ENCODE measurements at regions not wholly inside any gene's neighbourhood (a gene's known extent, or its start where the extent isn't known, plus 50 kb on each side); places are given as distances from the start of the nearest gene placed in this dataset.

GRCh38 chr12:4088451-4088850 lies 185.1 kb upstream of the CCND2 start:
- TF ChIP-seq CTCF (IDR thresholded peaks at IDR 0.05 in 2 of 3, conservative IDR thresholded peaks at IDR 0.05 in 1 of 3; ENCODE audit: control insufficient read depth in 2 of 3, extremely low read depth in 1 of 3, insufficient read depth in 1 of 3, low read depth in 3 of 3, low read length in 3 of 3) (no peak), EZH2 (IDR thresholded peaks at IDR 0.05; ENCODE audit: borderline replicate concordance, control insufficient read depth, low read depth, low read length) (no peak)
